Retinal pigment epithelial cell (primary cell): ENCODE measurements at regions not wholly inside any gene's neighbourhood (a gene's known extent, or its start where the extent isn't known, plus 50 kb on each side); places are given as distances from the start of the nearest gene placed in this dataset.

Experiments used
- DNase-seq: peaks from one replicate; pipeline ENCODE4 v3.0.0-alpha.2; 2010; ENCODE audit warnings: low read depth
- H3K4me3 ChIP-seq: 2 replicates; pipeline ENCODE4 v1.5.1; 2011; ENCODE audit warnings: mild to moderate bottlenecking, low read length, control low read depth, moderate library complexity
- CTCF ChIP-seq: conservative IDR thresholded peaks from 2 replicates; pipeline ENCODE4 v1.5.1; 2011; ENCODE audit warnings: low read depth, low read length, control low read depth, inconsistent platforms

- H3K4me3 ChIP-seq: no peak overlapping the region
- DNase-seq: no peak
- no peak for TF ChIP-seq CTCF
These were observed 675.0 kb downstream of the STPG2 start for GRCh38 chr4:97468272-97468671.

GRCh38 chr4:97475621-97476020 lies 667.7 kb downstream of the STPG2 start:
- no peak for TF ChIP-seq CTCF
- H3K4me3 ChIP-seq: no peak overlapping the region
- DNase-seq: no peak

GRCh38 chr4:97477974-97478373 lies 665.3 kb downstream of the STPG2 start:
- DNase-seq: no peak
- H3K4me3 ChIP-seq: no peak overlapping the region
- TF ChIP-seq CTCF: no peak

- H3K4me3 ChIP-seq: no peak overlapping the region
- TF ChIP-seq CTCF: no peak
- DNase-seq: no peak
These were observed 663.9 kb downstream of the STPG2 start for GRCh38 chr4:97479388-97479787.

GRCh38 chr4:97491856-97492255 lies 651.4 kb downstream of the STPG2 start:
- no peak for DNase-seq
- no peak overlapping the region for H3K4me3 ChIP-seq
- no peak for TF ChIP-seq CTCF

GRCh38 chr4:97493815-97494518 lies 649.3 kb downstream of the STPG2 start:
- DNase-seq: no peak
- no peak for TF ChIP-seq CTCF
- H3K4me3 ChIP-seq: no peak overlapping the region

GRCh38 chr4:97496298-97496873 lies 646.9 kb downstream of the STPG2 start:
- TF ChIP-seq CTCF: no peak
- H3K4me3 ChIP-seq: no peak overlapping the region
- peak; percentile 27 for DNase-seq
